HG03442 (cell line): ENCODE measurements at regions not wholly inside any gene's neighbourhood (a gene's known extent, or its start where the extent isn't known, plus 50 kb on each side); places are given as distances from the start of the nearest gene placed in this dataset.

Experiments
- ATAC-seq: cut with Tn5 transposase; IDR thresholded peaks from one replicate; pipeline ENCODE4 v1.9.1; 2021; ENCODE audit warnings: mild to moderate bottlenecking, moderate library complexity; ENCODE audit not compliant: unreplicated experiment

GRCh38 chr2:5039241-5039975 is 652.8 kb upstream of the SOX11 start:
- no peak for ATAC-seq

- ATAC-seq = no peak
Observed at GRCh38 chr2:5040571-5040970, 651.6 kb upstream of the SOX11 start.

- ATAC-seq = no peak
Observed at GRCh38 chr2:5041501-5041900, 650.7 kb upstream of the SOX11 start.

- no peak for ATAC-seq
Observed at GRCh38 chr2:5042666-5043440, 649.3 kb upstream of the SOX11 start.

GRCh38 chr2:5051300-5051699 is 640.9 kb upstream of the SOX11 start:
- no peak for ATAC-seq

GRCh38 chr2:5052905-5053304 is 639.3 kb upstream of the SOX11 start:
- ATAC-seq = no peak

GRCh38 chr2:5057891-5058351 is 634.3 kb upstream of the SOX11 start:
- no peak for ATAC-seq

GRCh38 chr2:5060956-5061355 is 631.2 kb upstream of the SOX11 start:
- no peak for ATAC-seq

GRCh38 chr2:5064687-5065086 is 627.5 kb upstream of the SOX11 start:
- ATAC-seq = no peak

- no peak for ATAC-seq
Observed at GRCh38 chr2:5067816-5068215, 624.4 kb upstream of the SOX11 start.

- no peak for ATAC-seq
Observed at GRCh38 chr2:5070257-5070656, 621.9 kb upstream of the SOX11 start.

GRCh38 chr2:5074733-5075132 is 617.5 kb upstream of the SOX11 start:
- no peak for ATAC-seq

GRCh38 chr2:5076599-5076998 is 615.6 kb upstream of the SOX11 start:
- ATAC-seq = no peak

- ATAC-seq = no peak
Observed at GRCh38 chr2:5077479-5078089, 614.6 kb upstream of the SOX11 start.

- no peak for ATAC-seq
Observed at GRCh38 chr2:5083402-5083801, 608.8 kb upstream of the SOX11 start.

GRCh38 chr2:5089409-5089808 is 602.8 kb upstream of the SOX11 start:
- ATAC-seq = no peak

GRCh38 chr2:5093056-5093455 is 599.1 kb upstream of the SOX11 start:
- ATAC-seq = no peak

- ATAC-seq = no peak
Observed at GRCh38 chr2:5093518-5093917, 598.7 kb upstream of the SOX11 start.

GRCh38 chr2:5094192-5094591 is 598.0 kb upstream of the SOX11 start:
- ATAC-seq = no peak

- ATAC-seq = no peak
Observed at GRCh38 chr2:5098286-5098685, 593.9 kb upstream of the SOX11 start.

- no peak for ATAC-seq
Observed at GRCh38 chr2:5102823-5103222, 589.4 kb upstream of the SOX11 start.

- no peak for ATAC-seq
Observed at GRCh38 chr2:5111581-5111980, 580.6 kb upstream of the SOX11 start.
